ENCODE measurements at regions not wholly inside any gene's neighbourhood (a gene's known extent, or its start where the extent isn't known, plus 50 kb on each side); places are given as distances from the start of the nearest gene placed in this dataset.

DNA sequence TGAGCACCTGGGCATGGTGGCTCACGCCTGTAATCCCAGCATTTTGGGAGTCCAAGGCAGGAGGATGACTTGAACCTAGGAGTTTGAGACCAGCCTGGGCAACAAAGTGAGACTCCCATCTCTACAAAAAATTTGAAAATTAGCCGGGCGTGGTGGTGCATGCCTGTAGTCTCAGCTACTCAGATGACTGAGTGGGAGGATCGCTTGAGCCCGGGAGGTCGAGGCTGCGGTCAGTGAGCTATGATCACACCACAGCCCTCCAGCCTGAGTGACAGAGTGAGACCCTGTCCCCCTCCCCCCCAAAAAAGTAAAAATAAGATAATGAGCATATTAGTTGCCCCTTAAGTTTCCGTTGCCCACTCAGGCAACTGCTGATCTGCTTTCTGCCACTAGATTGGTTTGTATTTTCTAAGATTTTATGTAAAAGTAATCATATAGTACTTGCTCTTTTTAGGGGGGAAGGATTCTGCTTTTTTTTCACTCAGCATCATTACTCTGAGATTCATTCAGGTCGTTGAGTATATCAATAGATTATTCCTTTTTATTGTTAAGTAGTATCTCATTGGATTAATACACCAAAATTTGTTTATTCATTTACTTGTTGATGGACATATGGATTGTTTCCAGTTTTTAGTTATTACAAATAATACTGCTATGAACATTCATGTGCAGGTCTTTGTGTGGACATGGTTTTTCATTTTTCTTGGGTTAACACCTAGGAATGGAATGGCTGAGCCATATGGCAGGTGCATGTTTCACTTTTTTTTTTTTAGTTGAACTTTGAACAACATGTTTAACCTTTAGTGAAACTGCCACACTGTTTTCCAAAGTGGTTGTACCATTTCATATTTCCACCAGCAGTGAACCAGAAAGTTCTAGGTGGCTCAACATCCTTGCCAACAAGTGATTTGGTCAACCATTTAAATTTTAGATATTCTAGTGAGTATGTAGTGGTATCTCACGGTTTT, 75.0 kb upstream of the SPRED2 start:
- Histone ChIP-seq H3K9me3 (replicated peaks; ENCODE audit: insufficient read depth, low read length) (no peaks in the 10 kb centered on the region), H3K4me1 (ENCODE audit: low read length) (no peaks in the 10 kb centered on the region), H3K9me2 (replicated peaks; ENCODE audit: insufficient read depth, low read length) (no peaks in the 10 kb centered on the region), H3K4me3 (ENCODE audit: low read length) (no peak overlapping the region), H3K79me2 (ENCODE audit: low read length) (no peaks in the 10 kb centered on the region), H3K27me3 (replicated peaks; ENCODE audit: insufficient read depth, low read length) (no peaks in the 10 kb centered on the region), H4K20me1 (ENCODE audit: insufficient read depth, low read length) (no peaks in the 10 kb centered on the region), H3K4me2 (ENCODE audit: low read depth, low read length) (no peak overlapping the region), H3K27ac (ENCODE audit: low read length) (no peak overlapping the region), H3K9ac (ENCODE audit: low read length) (no peak overlapping the region), H3K36me3 (replicated peaks; ENCODE audit: insufficient read depth, low read length) (no peaks in the 10 kb centered on the region), H2AFZ (ENCODE audit: low read length) (no peak overlapping the region), H3F3A (ENCODE audit: insufficient read depth, low read length) (no peaks in the 10 kb centered on the region)
- TF ChIP-seq, protein P1, sequence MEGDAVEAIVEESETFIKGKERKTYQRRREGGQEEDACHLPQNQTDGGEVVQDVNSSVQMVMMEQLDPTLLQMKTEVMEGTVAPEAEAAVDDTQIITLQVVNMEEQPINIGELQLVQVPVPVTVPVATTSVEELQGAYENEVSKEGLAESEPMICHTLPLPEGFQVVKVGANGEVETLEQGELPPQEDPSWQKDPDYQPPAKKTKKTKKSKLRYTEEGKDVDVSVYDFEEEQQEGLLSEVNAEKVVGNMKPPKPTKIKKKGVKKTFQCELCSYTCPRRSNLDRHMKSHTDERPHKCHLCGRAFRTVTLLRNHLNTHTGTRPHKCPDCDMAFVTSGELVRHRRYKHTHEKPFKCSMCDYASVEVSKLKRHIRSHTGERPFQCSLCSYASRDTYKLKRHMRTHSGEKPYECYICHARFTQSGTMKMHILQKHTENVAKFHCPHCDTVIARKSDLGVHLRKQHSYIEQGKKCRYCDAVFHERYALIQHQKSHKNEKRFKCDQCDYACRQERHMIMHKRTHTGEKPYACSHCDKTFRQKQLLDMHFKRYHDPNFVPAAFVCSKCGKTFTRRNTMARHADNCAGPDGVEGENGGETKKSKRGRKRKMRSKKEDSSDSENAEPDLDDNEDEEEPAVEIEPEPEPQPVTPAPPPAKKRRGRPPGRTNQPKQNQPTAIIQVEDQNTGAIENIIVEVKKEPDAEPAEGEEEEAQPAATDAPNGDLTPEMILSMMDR (IDR thresholded peaks at IDR 0.05; ENCODE audit: low read length), result no peak
- DNase-seq, result no peak

DNA sequence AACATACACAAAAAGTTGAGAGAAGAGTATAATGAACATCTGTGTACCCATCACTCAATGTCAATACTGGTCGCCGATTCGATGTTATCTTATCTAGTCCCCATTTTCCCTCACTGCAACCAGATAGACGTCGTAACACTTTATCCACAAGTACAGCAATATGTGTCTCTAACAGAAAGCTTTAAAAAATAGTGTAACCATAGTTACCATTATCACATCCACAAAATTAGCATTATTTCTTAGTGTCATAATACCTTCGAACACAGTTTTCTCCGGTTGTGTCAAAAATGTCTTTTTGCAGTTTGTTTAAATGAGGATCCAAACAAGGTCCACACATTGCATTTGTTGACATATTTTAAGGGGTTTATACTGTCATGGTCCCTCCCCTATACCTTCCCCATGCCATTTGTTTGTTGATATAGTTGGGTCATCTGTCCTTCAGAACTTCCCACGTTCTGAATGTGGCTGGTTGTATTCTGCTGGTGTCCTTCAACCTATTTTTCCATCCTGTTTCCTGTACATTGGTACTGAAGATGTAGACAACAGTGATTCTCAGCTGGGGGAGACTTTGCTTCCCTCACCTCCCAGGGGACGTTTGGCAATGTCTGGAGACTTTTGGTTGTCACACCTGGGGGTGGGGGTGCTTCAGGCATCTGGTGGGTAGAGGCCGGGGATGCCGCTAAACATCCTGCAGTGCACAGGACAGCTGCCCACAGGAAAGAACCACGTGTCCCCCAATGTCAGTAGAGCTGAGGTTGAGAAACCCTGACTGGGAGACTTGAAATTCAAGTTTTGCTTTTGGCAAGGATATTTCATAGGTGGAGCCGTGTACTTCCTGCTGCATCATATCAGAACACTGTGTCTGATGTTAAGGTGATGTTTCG, 72.7 kb upstream of the SPRED2 start:
- Histone ChIP-seq H2AFZ (ENCODE audit: low read length) (no peak overlapping the region), H3K4me2 (ENCODE audit: low read depth, low read length) (no peak overlapping the region), H3K9me3 (replicated peaks; ENCODE audit: insufficient read depth, low read length) (no peaks in the 10 kb centered on the region), H3K4me3 (ENCODE audit: low read length) (no peak overlapping the region), H3K79me2 (ENCODE audit: low read length) (no peaks in the 10 kb centered on the region), H3F3A (ENCODE audit: insufficient read depth, low read length) (no peaks in the 10 kb centered on the region), H3K27me3 (replicated peaks; ENCODE audit: insufficient read depth, low read length) (no peaks in the 10 kb centered on the region), H3K9ac (ENCODE audit: low read length) (no peak overlapping the region), H3K4me1 (ENCODE audit: low read length) (no peaks in the 10 kb centered on the region), H3K36me3 (replicated peaks; ENCODE audit: insufficient read depth, low read length) (no peaks in the 10 kb centered on the region), H3K9me2 (replicated peaks; ENCODE audit: insufficient read depth, low read length) (no peaks in the 10 kb centered on the region), H3K27ac (ENCODE audit: low read length) (no peak overlapping the region), H4K20me1 (ENCODE audit: insufficient read depth, low read length) (no peaks in the 10 kb centered on the region)
- DNase-seq, result no peak
- TF ChIP-seq, protein P1 (IDR thresholded peaks at IDR 0.05; ENCODE audit: low read length), result no peak
- TF ChIP-seq EZH2phosphoT487 (IDR thresholded peaks at IDR 0.05; ENCODE audit: low read length) (no peak), EZH2 (optimal IDR thresholded peaks at IDR 0.05; ENCODE audit: low read depth, low read length) (no peak)

DNA sequence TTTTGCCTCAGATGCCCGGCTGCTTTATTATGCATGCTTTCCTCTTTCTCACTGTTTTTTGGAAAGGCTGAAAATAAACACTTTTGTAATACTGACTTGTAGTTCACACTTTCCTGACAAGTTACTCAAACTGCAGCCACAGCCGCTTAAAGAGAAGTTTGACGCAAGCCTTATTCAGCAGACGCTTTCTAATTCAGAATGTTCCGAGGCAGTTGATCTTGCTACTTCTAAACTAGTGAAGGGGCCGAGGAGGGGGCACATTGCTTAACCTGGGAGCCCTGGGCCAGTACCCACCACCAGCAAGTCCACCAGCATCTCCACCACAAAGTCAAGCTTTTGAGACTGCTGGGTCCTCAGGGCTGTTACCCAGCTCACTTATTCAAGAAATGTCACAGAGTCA, 71.8 kb upstream of the SPRED2 start:
- H3F3A ChIP-seq (ENCODE audit: insufficient read depth, low read length), result no peaks in the 10 kb centered on the region
- no peaks in the 10 kb centered on the region for H3K4me1 ChIP-seq (ENCODE audit: low read length)
- H3K79me2 ChIP-seq (ENCODE audit: low read length), result no peaks in the 10 kb centered on the region
- H3K4me2 ChIP-seq (ENCODE audit: low read depth, low read length), result no peak overlapping the region
- no peaks in the 10 kb centered on the region for H3K9me3 ChIP-seq (replicated peaks; ENCODE audit: insufficient read depth, low read length)
- H3K36me3 ChIP-seq (replicated peaks; ENCODE audit: insufficient read depth, low read length), result no peaks in the 10 kb centered on the region
- TF ChIP-seq, protein P1 (IDR thresholded peaks at IDR 0.05; ENCODE audit: low read length), result no peak
- no peak for TF ChIP-seq EZH2 (optimal IDR thresholded peaks at IDR 0.05; ENCODE audit: low read depth, low read length)
- TF ChIP-seq EZH2phosphoT487 (IDR thresholded peaks at IDR 0.05; ENCODE audit: low read length), result no peak
- H3K4me3 ChIP-seq (ENCODE audit: low read length), result no peak overlapping the region
- no peaks in the 10 kb centered on the region for H3K27me3 ChIP-seq (replicated peaks; ENCODE audit: insufficient read depth, low read length)
- no peaks in the 10 kb centered on the region for H3K9me2 ChIP-seq (replicated peaks; ENCODE audit: insufficient read depth, low read length)
- no peaks in the 10 kb centered on the region for H4K20me1 ChIP-seq (ENCODE audit: insufficient read depth, low read length)
- H2AFZ ChIP-seq (ENCODE audit: low read length), result no peak overlapping the region
- H3K9ac ChIP-seq (ENCODE audit: low read length), result no peak overlapping the region
- no peak for DNase-seq
- no peak overlapping the region for H3K27ac ChIP-seq (ENCODE audit: low read length)
